ENCODE measurements at regions not wholly inside any gene's neighbourhood (a gene's known extent, or its start where the extent isn't known, plus 50 kb on each side); places are given as distances from the start of the nearest gene placed in this dataset.

DNA sequence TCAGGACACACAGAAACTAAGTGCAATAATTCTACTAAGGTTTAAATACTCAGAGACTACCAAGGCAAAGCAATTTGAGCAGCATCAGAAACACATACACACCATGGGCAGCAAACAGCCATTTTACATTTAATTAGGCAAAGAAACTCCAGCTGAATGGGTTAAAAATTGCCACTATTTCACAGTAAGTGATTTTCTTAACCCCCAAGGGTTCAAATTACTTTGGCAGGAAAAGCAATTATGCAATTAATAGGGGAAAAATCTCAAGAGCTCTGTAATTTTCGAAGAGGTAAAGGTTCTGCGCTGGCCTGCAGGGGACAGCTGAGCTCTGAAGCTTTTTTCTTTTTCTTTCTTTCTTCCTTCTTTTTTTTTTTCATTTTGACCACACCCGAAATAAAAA, 206.2 kb upstream of the RRP15 start:
- TF ChIP-seq, protein P1, sequence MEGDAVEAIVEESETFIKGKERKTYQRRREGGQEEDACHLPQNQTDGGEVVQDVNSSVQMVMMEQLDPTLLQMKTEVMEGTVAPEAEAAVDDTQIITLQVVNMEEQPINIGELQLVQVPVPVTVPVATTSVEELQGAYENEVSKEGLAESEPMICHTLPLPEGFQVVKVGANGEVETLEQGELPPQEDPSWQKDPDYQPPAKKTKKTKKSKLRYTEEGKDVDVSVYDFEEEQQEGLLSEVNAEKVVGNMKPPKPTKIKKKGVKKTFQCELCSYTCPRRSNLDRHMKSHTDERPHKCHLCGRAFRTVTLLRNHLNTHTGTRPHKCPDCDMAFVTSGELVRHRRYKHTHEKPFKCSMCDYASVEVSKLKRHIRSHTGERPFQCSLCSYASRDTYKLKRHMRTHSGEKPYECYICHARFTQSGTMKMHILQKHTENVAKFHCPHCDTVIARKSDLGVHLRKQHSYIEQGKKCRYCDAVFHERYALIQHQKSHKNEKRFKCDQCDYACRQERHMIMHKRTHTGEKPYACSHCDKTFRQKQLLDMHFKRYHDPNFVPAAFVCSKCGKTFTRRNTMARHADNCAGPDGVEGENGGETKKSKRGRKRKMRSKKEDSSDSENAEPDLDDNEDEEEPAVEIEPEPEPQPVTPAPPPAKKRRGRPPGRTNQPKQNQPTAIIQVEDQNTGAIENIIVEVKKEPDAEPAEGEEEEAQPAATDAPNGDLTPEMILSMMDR (IDR thresholded peaks at IDR 0.05; ENCODE audit: borderline replicate concordance, insufficient read depth, low read depth, low read length), result no peak
- no peak overlapping the region for H3K4me3 ChIP-seq (ENCODE audit: low read depth, low read length)

DNA sequence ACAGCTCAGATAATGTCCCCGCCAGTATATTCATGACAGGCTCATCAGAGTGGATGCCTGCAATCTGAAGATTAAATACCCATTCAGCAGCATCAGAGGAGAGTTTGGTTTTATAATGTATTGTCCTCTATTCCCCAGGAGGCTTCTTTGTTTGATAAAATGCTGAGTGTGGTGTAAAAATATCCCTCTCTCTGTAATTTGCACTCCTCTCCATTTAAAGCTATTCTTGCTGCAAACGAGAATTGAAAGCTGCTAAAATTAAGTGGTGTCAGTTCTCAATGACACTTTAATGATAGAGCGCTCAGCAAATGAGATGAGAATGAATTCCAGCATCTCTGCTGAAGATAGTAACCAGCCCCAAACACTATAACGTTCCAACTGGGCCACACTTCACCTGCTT, 205.7 kb upstream of the RRP15 start:
- TF ChIP-seq, protein P1 (IDR thresholded peaks at IDR 0.05; ENCODE audit: borderline replicate concordance, insufficient read depth, low read depth, low read length), result no peak
- no peak overlapping the region for H3K4me3 ChIP-seq (ENCODE audit: low read depth, low read length)

DNA sequence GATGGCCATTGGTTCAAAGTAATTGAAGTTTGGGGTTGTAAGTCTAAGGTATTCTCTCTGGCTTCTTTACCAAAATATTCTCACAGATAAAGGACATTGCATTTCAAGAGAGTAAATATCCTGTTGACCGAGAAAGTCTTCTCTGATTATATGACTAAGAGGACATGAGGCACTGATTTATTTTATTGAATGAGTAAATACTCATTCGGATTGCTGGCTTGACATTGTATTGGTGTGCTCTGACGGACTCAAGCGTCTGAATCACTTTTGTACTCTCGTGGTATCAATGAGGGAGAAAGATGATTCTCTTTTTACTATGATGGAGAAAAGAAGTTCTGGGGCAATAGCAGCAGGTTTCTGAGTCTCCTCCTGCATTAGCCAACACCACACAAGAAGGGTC, 205.3 kb upstream of the RRP15 start:
- TF ChIP-seq, protein P1 (IDR thresholded peaks at IDR 0.05; ENCODE audit: borderline replicate concordance, insufficient read depth, low read depth, low read length), result no peak
- H3K4me3 ChIP-seq (ENCODE audit: low read depth, low read length), result no peak overlapping the region

DNA sequence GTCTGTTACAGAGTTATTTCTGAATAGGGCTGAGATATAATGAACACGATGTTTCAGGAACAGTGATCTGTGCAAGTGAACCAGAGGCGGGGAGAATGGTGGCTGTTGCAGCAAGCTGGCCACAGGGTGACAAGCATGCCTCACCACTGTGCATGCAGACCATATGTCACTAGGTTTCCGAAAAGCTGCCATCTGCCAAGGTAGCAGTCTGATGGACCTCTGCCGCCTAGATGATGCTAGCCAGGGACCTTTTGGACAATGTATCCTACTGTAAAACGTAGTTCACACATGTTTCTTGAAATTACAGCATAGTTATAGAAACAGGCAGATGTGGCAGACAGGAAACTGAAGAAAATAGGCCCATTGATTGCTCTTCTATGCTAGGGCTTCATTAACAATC, 204.2 kb upstream of the RRP15 start:
- TF ChIP-seq, protein P1 (IDR thresholded peaks at IDR 0.05; ENCODE audit: borderline replicate concordance, insufficient read depth, low read depth, low read length), result no peak
- no peak overlapping the region for H3K4me3 ChIP-seq (ENCODE audit: low read depth, low read length)

DNA sequence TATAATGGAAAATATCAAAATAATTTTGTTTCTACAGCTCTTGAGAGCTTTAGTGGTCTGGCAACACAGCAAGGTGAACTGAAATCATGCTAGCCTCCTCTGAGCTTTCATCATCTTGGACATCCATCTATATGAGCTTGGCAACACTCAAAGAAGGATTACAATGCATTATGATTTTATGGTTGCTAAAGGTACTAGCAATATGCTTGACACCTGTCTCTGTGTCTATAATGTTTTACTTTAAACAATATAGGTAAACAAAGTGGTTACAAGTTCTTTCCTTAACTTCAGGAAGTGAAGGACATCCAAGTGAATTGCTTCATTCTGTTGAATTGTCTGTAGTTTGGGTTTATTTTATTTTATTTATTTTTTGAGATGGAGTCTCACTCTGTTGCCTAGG, 203.7 kb upstream of the RRP15 start:
- TF ChIP-seq, protein P1 (IDR thresholded peaks at IDR 0.05; ENCODE audit: borderline replicate concordance, insufficient read depth, low read depth, low read length), result no peak
- no peak overlapping the region for H3K4me3 ChIP-seq (ENCODE audit: low read depth, low read length)

DNA sequence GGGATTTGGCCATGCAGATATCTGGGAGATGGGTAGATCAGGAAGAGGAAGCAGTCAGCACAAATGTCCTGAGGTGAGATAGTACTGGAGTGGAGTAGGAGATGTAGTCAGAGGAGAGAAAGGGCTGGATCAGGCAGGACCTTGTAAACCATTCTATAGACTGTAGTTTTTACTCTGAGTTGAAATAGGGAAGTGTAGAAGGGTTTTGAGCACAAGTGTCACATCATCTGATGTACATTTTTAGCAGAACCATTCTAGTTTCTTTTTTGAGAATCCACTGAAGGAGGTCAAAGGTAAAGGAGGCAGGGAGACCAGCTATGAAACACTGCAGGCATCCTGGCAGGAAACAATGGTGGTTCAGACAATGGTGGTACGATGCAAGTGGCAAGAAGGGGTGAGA, 194.6 kb upstream of the RRP15 start:
- H3K4me3 ChIP-seq (ENCODE audit: low read depth, low read length), result no peak overlapping the region
- TF ChIP-seq, protein P1 (IDR thresholded peaks at IDR 0.05; ENCODE audit: borderline replicate concordance, insufficient read depth, low read depth, low read length), result no peak

DNA sequence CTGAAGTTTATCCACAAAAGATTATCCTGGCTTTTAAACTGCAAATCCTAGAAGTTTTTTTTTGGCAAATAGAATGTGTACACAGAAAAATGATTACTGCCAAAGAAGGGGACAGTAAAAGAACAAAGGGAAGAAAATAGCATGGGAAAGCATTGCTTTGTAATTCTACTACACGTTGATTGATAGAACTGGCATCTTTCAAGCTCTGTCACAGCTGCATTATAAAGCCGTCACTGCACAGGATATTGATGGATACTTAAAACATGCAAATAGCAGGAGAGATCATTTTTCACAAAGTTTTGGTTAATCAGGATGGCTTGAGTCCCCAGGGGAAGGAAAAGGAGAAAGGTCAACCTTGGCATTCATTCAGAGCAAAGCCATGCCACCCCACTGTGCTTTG, 183.7 kb upstream of the RRP15 start:
- TF ChIP-seq, protein P1 (IDR thresholded peaks at IDR 0.05; ENCODE audit: borderline replicate concordance, insufficient read depth, low read depth, low read length), result no peak
- no peak overlapping the region for H3K4me3 ChIP-seq (ENCODE audit: low read depth, low read length)

Measured in GM12875 (cell line).